ENCODE measurements at regions not wholly inside any gene's neighbourhood (a gene's known extent, or its start where the extent isn't known, plus 50 kb on each side); places are given as distances from the start of the nearest gene placed in this dataset.

DNA sequence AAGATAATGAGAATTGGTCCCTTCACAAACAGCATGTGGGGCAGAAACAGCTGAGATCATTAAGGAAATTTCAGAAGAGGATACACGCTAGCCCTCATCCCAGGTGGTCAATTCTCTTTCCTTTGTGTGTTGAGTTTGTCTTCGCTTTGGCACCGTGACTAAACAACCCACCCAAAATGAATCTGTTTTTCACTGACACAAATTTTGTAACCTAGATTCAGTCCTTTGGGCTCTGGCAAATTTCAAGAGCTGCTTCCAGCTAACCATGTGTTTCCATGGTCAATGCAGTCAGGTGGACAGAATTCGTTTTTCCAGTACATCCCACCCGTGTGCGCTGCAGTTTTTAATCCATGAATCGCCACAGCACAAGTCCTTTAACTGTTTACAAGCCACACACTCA, 435.4 kb downstream of the WDR72 start:
- TF ChIP-seq, protein P1, sequence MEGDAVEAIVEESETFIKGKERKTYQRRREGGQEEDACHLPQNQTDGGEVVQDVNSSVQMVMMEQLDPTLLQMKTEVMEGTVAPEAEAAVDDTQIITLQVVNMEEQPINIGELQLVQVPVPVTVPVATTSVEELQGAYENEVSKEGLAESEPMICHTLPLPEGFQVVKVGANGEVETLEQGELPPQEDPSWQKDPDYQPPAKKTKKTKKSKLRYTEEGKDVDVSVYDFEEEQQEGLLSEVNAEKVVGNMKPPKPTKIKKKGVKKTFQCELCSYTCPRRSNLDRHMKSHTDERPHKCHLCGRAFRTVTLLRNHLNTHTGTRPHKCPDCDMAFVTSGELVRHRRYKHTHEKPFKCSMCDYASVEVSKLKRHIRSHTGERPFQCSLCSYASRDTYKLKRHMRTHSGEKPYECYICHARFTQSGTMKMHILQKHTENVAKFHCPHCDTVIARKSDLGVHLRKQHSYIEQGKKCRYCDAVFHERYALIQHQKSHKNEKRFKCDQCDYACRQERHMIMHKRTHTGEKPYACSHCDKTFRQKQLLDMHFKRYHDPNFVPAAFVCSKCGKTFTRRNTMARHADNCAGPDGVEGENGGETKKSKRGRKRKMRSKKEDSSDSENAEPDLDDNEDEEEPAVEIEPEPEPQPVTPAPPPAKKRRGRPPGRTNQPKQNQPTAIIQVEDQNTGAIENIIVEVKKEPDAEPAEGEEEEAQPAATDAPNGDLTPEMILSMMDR (IDR thresholded peaks at IDR 0.05): no peak
- no peak for TF ChIP-seq POLR2A (IDR thresholded peaks at IDR 0.05)

DNA sequence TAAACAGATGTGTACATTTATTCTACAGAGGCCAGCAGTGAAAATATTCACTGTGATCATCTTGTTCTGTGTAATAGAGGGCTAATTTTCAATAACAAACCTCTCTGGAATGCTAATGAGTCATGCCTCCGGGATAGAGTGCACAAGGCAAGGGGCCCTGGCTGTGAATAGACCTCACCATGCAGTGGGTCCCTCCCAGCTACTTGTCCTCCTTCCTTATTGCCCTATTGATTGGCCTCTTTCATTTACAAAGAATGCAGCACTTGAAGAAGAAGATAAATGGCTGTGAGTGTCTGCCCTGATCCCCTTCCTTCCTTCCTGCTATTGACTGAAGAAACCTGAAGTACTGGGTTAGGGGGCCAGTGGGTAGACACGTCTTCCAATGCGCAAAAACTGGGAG, 436.3 kb downstream of the WDR72 start:
- 29 to 30% methylated on average over 3 of the region's 3 CpGs for WGBS, 2 donors
- Histone ChIP-seq H3K36me3 (no peaks in the 10 kb centered on the region), H3K4me3 (replicated peaks in 1 of 3) (no peak overlapping the region), H3K4me1 (no peaks in the 10 kb centered on the region), H3K27ac (no peak overlapping the region), H3K9me3 (no peaks in the 10 kb centered on the region), H3K27me3 (no peaks in the 10 kb centered on the region)
- DNase-seq: no peak
- TF ChIP-seq, protein P1 (IDR thresholded peaks at IDR 0.05): no peak
- TF ChIP-seq POLR2A (IDR thresholded peaks at IDR 0.05): no peak
- intact Hi-C loops (cut with DNase I): no loop called here

More for the DNA sequence above, 435.4 kb downstream of the WDR72 start:
- 63 to 66% methylated on average over 7 of the region's 7 CpGs for WGBS, 2 donors
- no peak for DNase-seq
- no peaks in the 10 kb centered on the region for H3K4me1 ChIP-seq
- H3K36me3 ChIP-seq: no peaks in the 10 kb centered on the region
- intact Hi-C loops (cut with DNase I): no loop called here
- no peaks in the 10 kb centered on the region for H3K9me3 ChIP-seq
- no peak overlapping the region for H3K4me3 ChIP-seq (replicated peaks in 1 of 3)
- H3K27me3 ChIP-seq: no peaks in the 10 kb centered on the region
- H3K27ac ChIP-seq: no peak overlapping the region

DNA sequence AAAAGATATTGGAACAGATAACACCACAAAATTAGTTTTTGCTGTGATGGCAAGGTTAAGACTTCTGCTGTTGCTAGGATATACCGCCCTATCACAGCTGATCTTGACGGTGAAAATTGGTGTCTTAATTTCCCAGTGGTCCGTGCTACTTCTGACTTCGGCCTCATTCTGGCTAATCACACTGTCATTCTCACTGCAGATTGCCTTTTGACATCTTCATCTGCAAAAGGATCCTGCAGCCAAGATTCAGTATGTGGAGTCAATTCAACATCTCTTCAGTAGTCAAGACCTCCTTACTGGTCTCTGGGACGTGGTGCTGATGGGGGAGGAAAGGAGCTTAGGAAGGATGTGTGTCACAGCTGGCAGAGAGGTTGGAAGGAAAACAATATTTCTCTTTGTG, 438.6 kb downstream of the WDR72 start:
- intact Hi-C loops (cut with DNase I): no loop called here
- TF ChIP-seq, protein P1 (IDR thresholded peaks at IDR 0.05): no peak
- no peak for TF ChIP-seq POLR2A (IDR thresholded peaks at IDR 0.05)

DNA sequence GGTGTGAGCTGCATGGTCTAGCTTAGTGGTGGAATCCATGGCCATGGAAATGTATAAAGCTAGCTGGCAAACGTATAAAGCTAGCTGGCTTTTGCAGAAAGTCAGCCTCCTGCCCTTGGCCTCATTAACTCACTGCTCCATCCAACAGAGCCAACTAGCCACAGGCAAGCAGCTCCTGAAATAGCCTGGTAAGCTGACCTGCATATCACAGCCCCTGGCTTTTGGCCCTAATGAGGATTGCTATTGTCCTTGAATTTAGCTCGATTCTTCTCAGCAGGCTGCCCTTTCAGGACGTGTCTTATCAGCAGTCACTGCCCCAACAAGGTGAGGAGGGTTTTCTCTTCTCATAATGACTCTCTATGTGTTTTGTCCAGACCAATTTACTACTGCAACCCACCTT, 446.8 kb downstream of the WDR72 start:
- TF ChIP-seq POLR2A (IDR thresholded peaks at IDR 0.05): no peak
- TF ChIP-seq, protein P1 (IDR thresholded peaks at IDR 0.05): no peak
- intact Hi-C loops (cut with DNase I): no loop called here
- no peaks in the 10 kb centered on the region for H3K9me3 ChIP-seq
- H3K27me3 ChIP-seq: no peaks in the 10 kb centered on the region
- DNase-seq: no peak
- no peak overlapping the region for H3K27ac ChIP-seq
- no peaks in the 10 kb centered on the region for H3K36me3 ChIP-seq
- no peak overlapping the region for H3K4me3 ChIP-seq (replicated peaks in 1 of 3)
- H3K4me1 ChIP-seq: no peaks in the 10 kb centered on the region
- 19 to 29% methylated on average over 3 of the region's 3 CpGs for WGBS, 2 donors

More for the DNA sequence above, 438.6 kb downstream of the WDR72 start:
- no peak for DNase-seq
- no peaks in the 10 kb centered on the region for H3K27me3 ChIP-seq
- no peak overlapping the region for H3K27ac ChIP-seq
- H3K9me3 ChIP-seq: no peaks in the 10 kb centered on the region
- WGBS, 2 donors: 61 to 80% methylated on average over 5 of the region's 5 CpGs
- no peaks in the 10 kb centered on the region for H3K4me1 ChIP-seq
- no peaks in the 10 kb centered on the region for H3K36me3 ChIP-seq
- no peak overlapping the region for H3K4me3 ChIP-seq (replicated peaks in 1 of 3)

DNA sequence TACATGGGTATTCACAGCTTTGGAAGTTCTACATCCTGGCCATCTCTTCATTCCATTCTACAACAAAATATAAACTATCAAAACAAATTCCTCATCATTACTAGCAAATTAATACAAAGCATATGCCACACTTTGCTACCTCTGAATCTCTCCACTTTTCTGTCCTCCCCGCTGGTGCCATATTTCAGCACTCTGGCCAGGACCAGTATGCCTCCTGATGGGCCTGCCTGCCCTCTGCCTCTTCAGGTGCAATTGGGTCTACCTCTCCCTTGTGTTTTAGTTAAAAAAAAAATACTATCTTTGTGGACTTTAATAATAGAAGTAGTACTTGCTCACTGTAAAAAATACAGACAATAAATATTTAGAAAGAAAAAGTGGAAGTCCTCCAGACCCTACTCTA, 448.8 kb downstream of the WDR72 start:
- no peak overlapping the region for H3K27ac ChIP-seq
- 81% methylated on average over 1 of the region's 1 CpG for WGBS, 2 donors
- intact Hi-C loops (cut with DNase I): no loop called here
- no peak for DNase-seq
- no peaks in the 10 kb centered on the region for H3K27me3 ChIP-seq
- no peaks in the 10 kb centered on the region for H3K9me3 ChIP-seq
- no peaks in the 10 kb centered on the region for H3K36me3 ChIP-seq
- TF ChIP-seq POLR2A (IDR thresholded peaks at IDR 0.05): no peak
- TF ChIP-seq, protein P1 (IDR thresholded peaks at IDR 0.05): no peak
- no peaks in the 10 kb centered on the region for H3K4me1 ChIP-seq
- H3K4me3 ChIP-seq (replicated peaks in 1 of 3): no peak overlapping the region
